HG03521 (cell line): ENCODE measurements at regions not wholly inside any gene's neighbourhood (a gene's known extent, or its start where the extent isn't known, plus 50 kb on each side); places are given as distances from the start of the nearest gene placed in this dataset.

Experiments used
- ATAC-seq: cut with Tn5 transposase; IDR thresholded peaks from one replicate; pipeline ENCODE4 v1.9.1; 2021; ENCODE audit warnings: mild to moderate bottlenecking, moderate library complexity; ENCODE audit not compliant: unreplicated experiment

GRCh38 chr14:43207189-43207588, 1299.9 kb downstream of the FSCB start:
- no peak for ATAC-seq

- no peak for ATAC-seq
These were observed 1302.3 kb downstream of the FSCB start for GRCh38 chr14:43204816-43205215.

- ATAC-seq: no peak
These were observed 1306.6 kb downstream of the FSCB start for GRCh38 chr14:43200519-43200918.

- ATAC-seq: no peak
These were observed 1308.6 kb downstream of the FSCB start for GRCh38 chr14:43198465-43198864.

- no peak for ATAC-seq
These were observed 1322.5 kb downstream of the FSCB start for GRCh38 chr14:43184540-43184939.

- no peak for ATAC-seq
These were observed 1323.2 kb downstream of the FSCB start for GRCh38 chr14:43183916-43184315.

- ATAC-seq: no peak
These were observed 1331.2 kb downstream of the FSCB start for GRCh38 chr14:43175896-43176295.

- no peak for ATAC-seq
These were observed 1334.1 kb downstream of the FSCB start for GRCh38 chr14:43172899-43173548.

- ATAC-seq: no peak
These were observed 1337.4 kb downstream of the FSCB start for GRCh38 chr14:43169722-43170121.

GRCh38 chr14:43168371-43168925, 1338.6 kb downstream of the FSCB start:
- ATAC-seq: no peak

GRCh38 chr14:43166163-43166562, 1340.9 kb downstream of the FSCB start:
- ATAC-seq: no peak

GRCh38 chr14:43165651-43166050, 1341.4 kb downstream of the FSCB start:
- no peak for ATAC-seq

GRCh38 chr14:43161477-43161876, 1345.6 kb downstream of the FSCB start:
- no peak for ATAC-seq

GRCh38 chr14:43157661-43158060, 1349.4 kb downstream of the FSCB start:
- ATAC-seq: no peak

- ATAC-seq: no peak
These were observed 1351.2 kb downstream of the FSCB start for GRCh38 chr14:43155924-43156323.

- no peak for ATAC-seq
These were observed 1351.8 kb downstream of the FSCB start for GRCh38 chr14:43155258-43155657.

GRCh38 chr14:43147485-43147884, 1359.6 kb downstream of the FSCB start:
- ATAC-seq: no peak

GRCh38 chr14:43145361-43145760, 1361.7 kb downstream of the FSCB start:
- no peak for ATAC-seq

- ATAC-seq: no peak
These were observed 1364.0 kb downstream of the FSCB start for GRCh38 chr14:43143106-43143505.

- ATAC-seq: no peak
These were observed 1365.4 kb downstream of the FSCB start for GRCh38 chr14:43141636-43142191.

- ATAC-seq: no peak
These were observed 1366.6 kb downstream of the FSCB start for GRCh38 chr14:43140453-43140852.

GRCh38 chr14:43135877-43136411, 1371.1 kb downstream of the FSCB start:
- no peak for ATAC-seq
